Natural killer cell (primary cell): ENCODE measurements at regions not wholly inside any gene's neighbourhood (a gene's known extent, or its start where the extent isn't known, plus 50 kb on each side); places are given as distances from the start of the nearest gene placed in this dataset.

Source experiments
- ATAC-seq, 3 donors: fragments of 150-1000 bp in 2 of 3; fragments of 200-7000 bp in 1 of 3; cut with Tn5 transposase; 1 replicate in 1 of 3; 2 replicates in 2 of 3; pipeline ENCODE4 v1.10.0; 2021; ENCODE audit warnings: mild to moderate bottlenecking in 2 of 3, moderate library complexity in 2 of 3
- DNase-seq, 2 donors: peaks; one replicate each; pipeline versions ENCODE4 v3.0.0 to v3.0.0-alpha.2; 2013 to 2021; ENCODE audit warnings: mixed read lengths in 1 of 2
- H3K27ac ChIP-seq: one replicate; pipeline ENCODE4 v1.5.1; 2013; ENCODE audit warnings: mild to moderate bottlenecking, low read length
- H3K27me3 ChIP-seq: one replicate; pipeline ENCODE4 v1.6.1; 2013; ENCODE audit warnings: low read length; ENCODE audit not compliant: control insufficient read depth, insufficient read depth
- H3K36me3 ChIP-seq: one replicate; pipeline ENCODE4 v1.6.1; 2013; ENCODE audit warnings: low read length; ENCODE audit not compliant: control insufficient read depth, insufficient read depth
- H3K4me1 ChIP-seq: one replicate; pipeline ENCODE4 v1.6.1; 2013; ENCODE audit warnings: low read length; ENCODE audit not compliant: control insufficient read depth, insufficient read depth
- H3K4me3 ChIP-seq: one replicate; pipeline ENCODE4 v1.5.1; 2013; ENCODE audit warnings: low read length
- H3K9me3 ChIP-seq: one replicate; pipeline ENCODE4 v1.6.1; 2013; ENCODE audit warnings: low read length; ENCODE audit not compliant: control insufficient read depth, insufficient read depth
- H3K27ac Mint-ChIP-seq, 2 donors: one replicate each; pipeline ENCODE4 v1.8.0; 2022; ENCODE audit warnings: mild to moderate bottlenecking in 2 of 2, mixed read lengths in 2 of 2, moderate library complexity in 1 of 2
- H3K27me3 Mint-ChIP-seq, 2 donors: one replicate each; pipeline ENCODE4 v1.8.0; 2022; ENCODE audit warnings: low read depth in 2 of 2, mixed read lengths in 2 of 2
- H3K36me3 Mint-ChIP-seq: one replicate; pipeline ENCODE4 v1.8.0; 2022; ENCODE audit warnings: mixed read lengths
- H3K4me1 Mint-ChIP-seq, 2 donors: one replicate each; pipeline ENCODE4 v1.8.0; 2022; ENCODE audit warnings: mixed read lengths in 2 of 2
- H3K4me3 Mint-ChIP-seq: one replicate; pipeline ENCODE4 v1.8.0; 2022; ENCODE audit warnings: mild to moderate bottlenecking, moderate library complexity, mixed read lengths
- H3K9me3 Mint-ChIP-seq, 2 donors: one replicate each; pipeline ENCODE4 v1.8.0; 2022; ENCODE audit warnings: mixed read lengths in 2 of 2
- WGBS: methylation state at CpG from one replicate; pipeline ENCODE4 v1.1.7; 2013; ENCODE audit warnings: missing lambda C conversion rate; ENCODE audit not compliant: insufficient coverage; 5-methylcytosine and 5-hydroxymethylcytosine counted together
- intact Hi-C: fragments of 100-400 bp; cut with micrococcal nuclease; formaldehyde crosslinking; loops from one replicate; pipeline ENCODE4 v1.14.2; 2022
- TF ChIP-seq, protein P1 (sequence below): fragments of 200-600 bp; IDR thresholded peaks from one replicate; pipeline ENCODE4 v1.8.0; 2022; ENCODE audit warnings: antibody characterized with exemption

- Histone ChIP-seq H3K27me3 (no peaks in the 10 kb centered on the region), H3K4me1 (no peaks in the 10 kb centered on the region), H3K27ac (no peak overlapping the region), H3K4me3 (no peak overlapping the region), H3K9me3 (peaks cover 3% of the 10 kb centered on the region), H3K36me3 (no peaks in the 10 kb centered on the region)
- no peaks in the 10 kb centered on the region for H3K4me1 Mint-ChIP-seq
- WGBS, result 68% methylated on average over 2 of the region's 2 CpGs
- intact Hi-C loops, result no loop called here
- H3K27ac Mint-ChIP-seq, result no peak overlapping the region
- H3K9me3 Mint-ChIP-seq, result peaks cover 3 to 5% of the 10 kb centered on the region in 2 donors
- DNase-seq (no peak), ATAC-seq (no peak)
- no peaks in the 10 kb centered on the region for H3K36me3 Mint-ChIP-seq
- H3K27me3 Mint-ChIP-seq, result no peaks in the 10 kb centered on the region
- TF ChIP-seq, protein P1, sequence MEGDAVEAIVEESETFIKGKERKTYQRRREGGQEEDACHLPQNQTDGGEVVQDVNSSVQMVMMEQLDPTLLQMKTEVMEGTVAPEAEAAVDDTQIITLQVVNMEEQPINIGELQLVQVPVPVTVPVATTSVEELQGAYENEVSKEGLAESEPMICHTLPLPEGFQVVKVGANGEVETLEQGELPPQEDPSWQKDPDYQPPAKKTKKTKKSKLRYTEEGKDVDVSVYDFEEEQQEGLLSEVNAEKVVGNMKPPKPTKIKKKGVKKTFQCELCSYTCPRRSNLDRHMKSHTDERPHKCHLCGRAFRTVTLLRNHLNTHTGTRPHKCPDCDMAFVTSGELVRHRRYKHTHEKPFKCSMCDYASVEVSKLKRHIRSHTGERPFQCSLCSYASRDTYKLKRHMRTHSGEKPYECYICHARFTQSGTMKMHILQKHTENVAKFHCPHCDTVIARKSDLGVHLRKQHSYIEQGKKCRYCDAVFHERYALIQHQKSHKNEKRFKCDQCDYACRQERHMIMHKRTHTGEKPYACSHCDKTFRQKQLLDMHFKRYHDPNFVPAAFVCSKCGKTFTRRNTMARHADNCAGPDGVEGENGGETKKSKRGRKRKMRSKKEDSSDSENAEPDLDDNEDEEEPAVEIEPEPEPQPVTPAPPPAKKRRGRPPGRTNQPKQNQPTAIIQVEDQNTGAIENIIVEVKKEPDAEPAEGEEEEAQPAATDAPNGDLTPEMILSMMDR, result no peak
- no peak overlapping the region for H3K4me3 Mint-ChIP-seq
Observed at GRCh38 chr2:198490748-198491147, 686.4 kb downstream of the PLCL1 start.

- H3K27ac Mint-ChIP-seq, result no peak overlapping the region
- Histone ChIP-seq H3K27me3 (no peaks in the 10 kb centered on the region), H3K4me1 (no peaks in the 10 kb centered on the region), H3K36me3 (no peaks in the 10 kb centered on the region), H3K9me3 (peaks cover 3% of the 10 kb centered on the region), H3K4me3 (no peak overlapping the region), H3K27ac (no peak overlapping the region)
- ATAC-seq, result no peak
- no peak for DNase-seq
- no peak overlapping the region for H3K4me3 Mint-ChIP-seq
- no peaks in the 10 kb centered on the region for H3K27me3 Mint-ChIP-seq
- no peaks in the 10 kb centered on the region for H3K4me1 Mint-ChIP-seq
- no peaks in the 10 kb centered on the region for H3K36me3 Mint-ChIP-seq
- peaks cover 3 to 5% of the 10 kb centered on the region in 2 donors for H3K9me3 Mint-ChIP-seq
- intact Hi-C loops, result no loop called here
- TF ChIP-seq, protein P1, result no peak
Observed at GRCh38 chr2:198488964-198489363, 684.6 kb downstream of the PLCL1 start.

DNA sequence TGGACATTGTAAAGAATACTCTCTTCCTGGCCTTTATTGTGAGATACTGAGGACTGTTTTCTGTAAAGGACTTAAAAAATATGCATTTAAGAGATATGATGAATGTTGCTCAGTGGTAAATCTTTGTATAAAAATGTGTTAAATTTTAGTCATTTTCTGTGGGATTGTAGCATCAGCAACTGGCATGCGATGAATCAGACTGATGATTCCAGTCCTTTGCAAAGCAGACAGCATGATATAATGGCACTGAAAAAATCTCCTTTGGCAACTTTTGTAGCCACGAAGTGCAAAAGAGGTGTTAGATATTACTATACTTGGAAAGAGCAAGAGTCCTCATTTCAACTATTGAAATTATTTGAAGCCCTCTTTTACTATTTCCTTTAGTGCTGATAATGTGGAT is 678.7 kb downstream of the PLCL1 start:
- H3K4me3 Mint-ChIP-seq, result no peak overlapping the region
- Histone ChIP-seq H3K9me3 (no peaks in the 10 kb centered on the region), H3K4me3 (no peak overlapping the region), H3K4me1 (no peaks in the 10 kb centered on the region), H3K36me3 (no peaks in the 10 kb centered on the region), H3K27ac (no peak overlapping the region), H3K27me3 (no peaks in the 10 kb centered on the region)
- H3K27ac Mint-ChIP-seq, result no peak overlapping the region
- ATAC-seq (no peak), DNase-seq (no peak)
- intact Hi-C loops, result no loop called here
- WGBS, result 96% methylated on average over 1 of the region's 2 CpGs
- H3K4me1 Mint-ChIP-seq, result no peaks in the 10 kb centered on the region
- TF ChIP-seq, protein P1, result no peak
- H3K36me3 Mint-ChIP-seq, result no peaks in the 10 kb centered on the region
- H3K27me3 Mint-ChIP-seq, result no peaks in the 10 kb centered on the region
- H3K9me3 Mint-ChIP-seq, result peaks cover 0 to 3% of the 10 kb centered on the region in 2 donors

DNA sequence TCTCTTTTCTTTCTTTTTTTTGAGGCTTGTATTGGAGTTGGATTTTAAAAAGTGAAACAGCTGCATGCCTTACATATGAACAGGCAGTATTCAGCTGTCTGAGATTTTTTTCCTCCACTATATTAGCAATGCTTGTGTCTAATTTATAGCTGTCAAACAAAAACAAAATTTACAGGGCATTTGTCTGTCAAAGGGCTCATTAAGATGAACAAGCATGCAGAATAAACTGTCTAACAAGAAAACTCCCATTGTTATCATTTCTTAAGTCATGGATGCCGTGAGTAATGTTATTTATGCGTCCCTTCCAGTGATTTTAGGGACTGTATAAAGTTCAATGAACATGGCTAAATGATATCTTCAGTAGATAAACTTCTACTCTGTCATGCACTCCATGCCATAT is 674.7 kb downstream of the PLCL1 start:
- WGBS, result no CpG with 5 or more reads among the region's 2 CpGs
- Mint-ChIP-seq H3K27ac (no peak overlapping the region), H3K36me3 (no peaks in the 10 kb centered on the region), H3K9me3 (peaks cover 0 to 5% of the 10 kb centered on the region in 2 donors), H3K27me3 (no peaks in the 10 kb centered on the region), H3K4me1 (no peaks in the 10 kb centered on the region), H3K4me3 (no peak overlapping the region)
- no peak for DNase-seq
- TF ChIP-seq, protein P1, result no peak
- no peak for ATAC-seq
- Histone ChIP-seq H3K27ac (no peak overlapping the region), H3K4me3 (no peak overlapping the region), H3K27me3 (no peaks in the 10 kb centered on the region), H3K4me1 (no peaks in the 10 kb centered on the region), H3K36me3 (no peaks in the 10 kb centered on the region), H3K9me3 (no peaks in the 10 kb centered on the region)
- intact Hi-C loops, result no loop called here
